HEK293T (cell line): ENCODE measurements at regions not wholly inside any gene's neighbourhood (a gene's known extent, or its start where the extent isn't known, plus 50 kb on each side); places are given as distances from the start of the nearest gene placed in this dataset.

Experiments used
- CTCF ChIA-PET: fragments of 350-600 bp; formaldehyde crosslinking; extraction: SDS; loops from one replicate; lab custom pipeline; 2021; ENCODE audit warnings: antibody characterized with exemption, inconsistent platforms; lab: Yijun Ruan, JAX
- POLR2A ChIA-PET: fragments of 350-600 bp; formaldehyde crosslinking; extraction: SDS; loops from one replicate; lab custom pipeline; 2020; ENCODE audit warnings: antibody characterized with exemption, inconsistent platforms; lab: Yijun Ruan, JAX
- DNase-seq: peaks from one replicate; pipeline ENCODE4 v3.0.0; 2012; ENCODE audit warnings: mixed read lengths; ENCODE audit errors: extremely low spot score
- ARNT ChIP-seq: fragments of 450-650 bp; IDR thresholded peaks from 2 replicates; pipeline ENCODE4 v1.6.1; 2017; ENCODE audit warnings: mild to moderate bottlenecking
- BHLHE40 ChIP-seq: fragments of 450-650 bp; IDR thresholded peaks from 2 replicates; pipeline ENCODE4 v1.6.1; 2016; ENCODE audit warnings: mild to moderate bottlenecking, moderate library complexity, borderline replicate concordance
- CTBP1 ChIP-seq: fragments of 450-650 bp; IDR thresholded peaks from 2 replicates; pipeline ENCODE4 v1.6.1; 2016; ENCODE audit warnings: borderline replicate concordance
- ELF4 ChIP-seq: fragments of 450-650 bp; IDR thresholded peaks from 2 replicates; pipeline ENCODE4 v1.6.1; 2017; ENCODE audit warnings: antibody characterized with exemption
- FOXA1 ChIP-seq: fragments of 450-650 bp; IDR thresholded peaks from 2 replicates; pipeline ENCODE4 v1.6.1; 2016; ENCODE audit warnings: mild to moderate bottlenecking
- FOXK2 ChIP-seq: fragments of 450-650 bp; IDR thresholded peaks from 2 replicates; pipeline ENCODE4 v1.6.1; 2016; ENCODE audit warnings: mild to moderate bottlenecking
- FOXM1 ChIP-seq: fragments of 450-650 bp; IDR thresholded peaks from 2 replicates; pipeline ENCODE4 v1.6.1; 2017; ENCODE audit warnings: mild to moderate bottlenecking, borderline replicate concordance
- HDGF ChIP-seq: fragments of 450-650 bp; IDR thresholded peaks from 2 replicates; pipeline ENCODE4 v1.6.1; 2017; ENCODE audit warnings: antibody characterized with exemption, borderline replicate concordance
- L3MBTL2 ChIP-seq: fragments of 450-650 bp; conservative IDR thresholded peaks from 2 replicates; pipeline ENCODE4 v1.6.1; 2016; ENCODE audit warnings: mild to moderate bottlenecking
- LEF1 ChIP-seq: fragments of 450-650 bp; IDR thresholded peaks from 2 replicates; pipeline ENCODE4 v1.6.1; 2017; ENCODE audit warnings: mild to moderate bottlenecking, borderline replicate concordance
- NFRKB ChIP-seq: fragments of 450-650 bp; IDR thresholded peaks from 2 replicates; pipeline ENCODE4 v1.6.1; 2016; ENCODE audit warnings: mild to moderate bottlenecking, moderate library complexity
- SP1 ChIP-seq: fragments of 450-650 bp; IDR thresholded peaks from 2 replicates; pipeline ENCODE4 v1.6.1; 2017
- SUZ12 ChIP-seq: fragments of 450-650 bp; IDR thresholded peaks from 2 replicates; pipeline ENCODE4 v1.6.1; 2016; ENCODE audit warnings: mild to moderate bottlenecking
- TARDBP ChIP-seq: fragments of 450-650 bp; IDR thresholded peaks from 2 replicates; pipeline ENCODE4 v1.6.1; 2016
- ZNF384 ChIP-seq: fragments of 450-650 bp; IDR thresholded peaks from 2 replicates; pipeline ENCODE4 v1.6.1; 2016
- TF ChIP-seq, protein P1 (sequence below): fragments of 450-650 bp; IDR thresholded peaks from 2 replicates; pipeline ENCODE4 v1.6.1; 2016

DNA sequence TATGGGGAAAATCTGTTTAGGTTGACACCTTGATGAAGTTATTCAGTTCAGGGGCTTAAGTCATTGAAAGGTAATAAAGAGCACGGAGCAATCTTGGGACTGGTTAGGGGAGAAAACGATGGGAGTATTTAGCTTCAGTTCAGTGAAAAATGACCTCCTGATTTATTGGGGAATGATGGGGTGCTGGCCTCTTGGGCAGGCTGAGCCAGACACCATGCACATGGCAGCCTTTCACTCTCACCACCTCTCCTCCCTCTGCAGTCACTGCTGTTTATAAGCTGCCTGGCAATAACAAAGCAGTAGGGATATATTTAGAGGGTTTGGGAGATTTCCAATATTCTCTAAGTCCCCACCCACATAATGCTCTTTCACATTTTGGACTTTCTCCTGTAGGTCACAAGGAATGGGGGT, 140.5 kb upstream of the HS3ST2 start:
- TF ChIP-seq NFRKB (no peak), FOXM1 (no peak), SP1 (no peak), ZNF384 (no peak), HDGF (no peak), CTBP1 (no peak), L3MBTL2 (no peak), FOXA1 (no peak), TARDBP (no peak), SUZ12 (no peak), ARNT (no peak), ELF4 (no peak), LEF1 (no peak), FOXK2 (no peak), BHLHE40 (no peak)
- TF ChIP-seq, protein P1, sequence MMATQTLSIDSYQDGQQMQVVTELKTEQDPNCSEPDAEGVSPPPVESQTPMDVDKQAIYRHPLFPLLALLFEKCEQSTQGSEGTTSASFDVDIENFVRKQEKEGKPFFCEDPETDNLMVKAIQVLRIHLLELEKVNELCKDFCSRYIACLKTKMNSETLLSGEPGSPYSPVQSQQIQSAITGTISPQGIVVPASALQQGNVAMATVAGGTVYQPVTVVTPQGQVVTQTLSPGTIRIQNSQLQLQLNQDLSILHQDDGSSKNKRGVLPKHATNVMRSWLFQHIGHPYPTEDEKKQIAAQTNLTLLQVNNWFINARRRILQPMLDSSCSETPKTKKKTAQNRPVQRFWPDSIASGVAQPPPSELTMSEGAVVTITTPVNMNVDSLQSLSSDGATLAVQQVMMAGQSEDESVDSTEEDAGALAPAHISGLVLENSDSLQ, result no peak
- DNase-seq, result no peak
- CTCF ChIA-PET, result no interaction called here
- POLR2A ChIA-PET, result no interaction called here

DNA sequence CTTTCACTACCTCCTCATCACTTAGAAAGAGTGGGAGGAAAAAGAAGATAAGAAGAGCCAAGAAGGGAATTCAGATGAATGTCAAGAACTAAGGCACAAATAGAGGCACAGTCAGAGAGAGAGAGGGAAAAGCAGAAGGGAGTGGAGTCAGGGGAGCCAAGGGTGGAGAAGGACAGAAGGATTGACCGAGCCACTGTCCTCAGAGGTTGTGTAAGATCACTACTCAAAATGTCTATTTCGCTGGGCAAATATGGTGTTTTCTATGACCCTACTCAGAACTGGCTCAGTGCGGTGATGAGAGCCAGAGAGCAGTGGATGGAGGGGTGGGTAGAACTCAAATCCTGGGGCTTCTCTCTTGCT, 139.2 kb upstream of the HS3ST2 start:
- TF ChIP-seq FOXA1 (no peak), L3MBTL2 (no peak), SP1 (no peak), SUZ12 (no peak), LEF1 (no peak), HDGF (no peak), CTBP1 (no peak), NFRKB (no peak), TARDBP (no peak), FOXK2 (no peak), ARNT (no peak), ZNF384 (no peak), FOXM1 (no peak), ELF4 (no peak)
- TF ChIP-seq, protein P1, result no peak
- DNase-seq, result no peak
- CTCF ChIA-PET, result no interaction called here
- POLR2A ChIA-PET, result no interaction called here

DNA sequence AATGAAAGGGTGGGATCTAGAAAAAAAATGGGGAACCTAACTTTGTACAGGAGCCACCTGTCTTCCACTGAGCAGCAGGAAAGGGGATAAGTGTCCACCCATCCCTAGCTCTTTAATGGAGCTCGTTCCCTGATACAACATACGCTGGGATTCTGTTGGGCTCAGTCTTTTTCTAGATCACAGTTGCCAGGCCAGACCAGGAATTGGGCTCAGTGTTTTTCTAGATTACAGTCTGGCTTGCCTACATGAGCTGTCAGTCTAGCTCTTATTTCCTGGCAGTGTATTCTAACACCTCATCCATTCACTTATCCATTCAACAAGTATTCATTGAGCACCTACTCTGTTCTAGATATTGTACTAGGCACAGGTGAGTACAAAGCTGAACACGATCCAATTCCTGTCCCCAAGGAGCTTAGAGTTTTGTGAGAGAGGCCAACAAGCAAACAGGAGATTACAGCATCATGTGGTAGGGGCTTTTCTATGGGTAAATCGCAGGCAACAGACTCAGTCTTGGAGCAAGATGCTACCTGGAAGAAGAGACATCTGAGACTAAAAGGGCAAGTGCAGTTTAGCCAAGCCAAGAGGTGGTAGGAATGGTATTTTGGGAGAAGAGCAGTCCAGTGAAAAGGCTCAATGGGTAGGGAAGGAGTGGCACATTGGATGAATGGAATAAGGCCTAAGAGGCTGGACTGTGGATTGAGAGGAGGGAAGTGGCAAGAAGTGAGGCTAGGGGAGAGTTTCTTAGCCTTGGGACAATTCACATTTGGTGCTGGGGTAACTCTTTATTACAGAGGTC, 138.0 kb upstream of the HS3ST2 start:
- ChIA-PET CTCF (no interaction called here), POLR2A (no interaction called here)
- TF ChIP-seq NFRKB (no peak), ELF4 (no peak), ZNF384 (no peak), ARNT (no peak), TARDBP (no peak), SP1 (no peak), HDGF (no peak), CTBP1 (no peak), SUZ12 (no peak)
- TF ChIP-seq, protein P1, result no peak
- no peak for DNase-seq

DNA sequence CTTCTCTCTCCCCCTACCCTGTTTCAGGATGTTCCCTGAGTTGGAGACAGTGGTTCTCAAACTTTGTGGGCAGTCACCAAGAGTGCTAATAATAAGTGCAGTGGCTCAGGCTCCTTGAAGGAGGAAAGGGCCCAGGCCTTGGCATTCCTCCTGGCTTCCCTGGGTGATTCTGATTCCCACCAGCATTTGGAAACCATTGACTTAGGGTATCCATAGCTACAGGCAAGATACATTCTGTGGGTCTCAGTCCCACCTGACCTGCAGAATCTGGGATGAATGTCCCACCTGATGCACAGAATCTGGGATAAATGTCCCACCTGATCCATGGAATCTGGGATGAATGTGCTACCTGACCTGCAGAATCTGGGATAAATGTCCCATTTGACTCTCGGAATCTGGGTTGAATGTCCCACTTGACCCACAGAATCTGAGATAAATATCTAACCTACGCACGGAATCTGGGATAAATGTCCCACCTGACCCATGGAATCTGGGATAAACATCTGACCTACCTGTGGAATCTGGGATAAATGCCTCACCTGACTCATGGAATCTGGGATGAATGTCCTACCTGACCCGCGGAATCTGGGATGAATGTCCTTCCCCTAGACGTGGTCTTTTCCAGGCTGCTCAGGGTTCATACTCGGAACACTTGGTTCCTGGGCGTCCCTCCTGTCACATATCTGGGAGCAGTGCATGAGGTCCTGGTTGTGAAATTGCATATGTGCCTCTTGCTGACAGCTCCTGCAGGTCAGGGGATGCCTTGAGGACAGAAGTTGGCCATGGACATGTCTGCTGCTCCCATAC, 136.7 kb upstream of the HS3ST2 start:
- no peak for TF ChIP-seq NFRKB
- TF ChIP-seq ELF4, result no peak
- TF ChIP-seq, protein P1, result no peak
- no peak for DNase-seq
- ChIA-PET POLR2A (no interaction called here), CTCF (interaction anchor here (0.6 kb wide), 1 partner anchor 383 kb away, joined by 3 read pairs; no protein-coding TSS in a partner anchor)

DNA sequence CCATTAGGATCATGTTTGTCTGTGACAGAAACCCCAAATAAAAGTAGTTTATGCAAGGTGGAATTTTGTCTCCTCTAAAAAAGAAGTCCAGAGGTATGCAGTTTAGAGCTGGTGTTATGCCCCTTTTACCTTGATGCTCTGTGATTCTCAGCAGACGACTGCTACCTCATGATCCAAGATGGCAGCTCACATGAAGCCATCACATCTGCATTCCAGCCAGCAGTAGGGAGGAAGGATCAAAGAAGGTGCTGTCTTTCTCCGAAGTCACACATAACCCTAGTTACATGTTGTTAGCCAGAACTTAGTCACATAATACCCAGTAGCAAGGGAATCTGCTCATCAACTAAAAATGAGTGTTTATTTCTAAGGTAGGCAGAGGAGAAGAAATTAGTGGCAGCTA, 135.7 kb upstream of the HS3ST2 start:
- ChIA-PET POLR2A (no interaction called here), CTCF (interaction anchor here (0.6 kb wide), 1 partner anchor 382 kb away, joined by 3 read pairs; no protein-coding TSS in a partner anchor)
- TF ChIP-seq FOXK2 (no peak), ARNT (no peak), SUZ12 (no peak)

More for the DNA sequence above, 135.7 kb upstream of the HS3ST2 start:
- DNase-seq, result no peak
